GM23338 (cell line): ENCODE measurements at regions not wholly inside any gene's neighbourhood (a gene's known extent, or its start where the extent isn't known, plus 50 kb on each side); places are given as distances from the start of the nearest gene placed in this dataset.

Source experiments
- CREB1 ChIP-seq: fragments of 250-450 bp; sonication (Bioruptor Pico); IDR thresholded peaks from 2 replicates; pipeline ENCODE4 v1.5.0; 2020; ENCODE audit warnings: low read depth, mild to moderate bottlenecking, moderate library complexity
- CTCF ChIP-seq, 2 experiments: fragments of 200-600 bp in 1 of 2; sonication (generic) in 1 of 2; conservative IDR thresholded peaks; 2 replicates each; pipeline versions ENCODE4 v1.5.1 to v1.6.1; 2016 to 2017; ENCODE audit warnings: antibody characterized with exemption in 2 of 2, low read depth in 2 of 2, mild to moderate bottlenecking in 2 of 2, moderate library complexity in 1 of 2
- EZH2 ChIP-seq: fragments of 200-600 bp; sonication (generic); IDR thresholded peaks from one replicate; pipeline ENCODE4 v1.8.0; 2017; ENCODE audit warnings: antibody characterized with exemption, mild to moderate bottlenecking, low read depth; ENCODE audit not compliant: unreplicated experiment
- EZH2phosphoT487 ChIP-seq: fragments of 200-600 bp; sonication (generic); IDR thresholded peaks from one replicate; pipeline ENCODE4 v1.8.1; 2018; ENCODE audit warnings: antibody characterized with exemption; ENCODE audit not compliant: unreplicated experiment
- JUNB ChIP-seq: IDR thresholded peaks from one replicate; pipeline ENCODE4 v1.6.1; 2016; ENCODE audit warnings: antibody characterized with exemption; ENCODE audit not compliant: unreplicated experiment
- NANOG ChIP-seq: IDR thresholded peaks from 2 replicates; pipeline ENCODE4 v1.6.1; 2016; ENCODE audit warnings: antibody characterized with exemption, borderline replicate concordance
- POLR2AphosphoS5 ChIP-seq: IDR thresholded peaks from 2 replicates; pipeline ENCODE4 v1.6.1; 2016; ENCODE audit warnings: antibody characterized with exemption, low read depth
- REST ChIP-seq: IDR thresholded peaks from one replicate; pipeline ENCODE4 v1.6.1; 2018; ENCODE audit warnings: antibody characterized with exemption; ENCODE audit not compliant: unreplicated experiment
- STAT1 ChIP-seq: IDR thresholded peaks from one replicate; pipeline ENCODE4 v1.6.1; 2016; ENCODE audit warnings: antibody characterized with exemption; ENCODE audit not compliant: unreplicated experiment
- ZNF114 ChIP-seq: fragments of 250-450 bp; sonication (Bioruptor Pico); IDR thresholded peaks from 2 replicates; pipeline ENCODE4 v1.5.0; 2020; ENCODE audit warnings: mild to moderate bottlenecking, moderate library complexity
- ZNF331 ChIP-seq: fragments of 250-450 bp; sonication (Bioruptor Pico); IDR thresholded peaks from 2 replicates; pipeline ENCODE4 v1.5.0; 2020; ENCODE audit warnings: low read depth, mild to moderate bottlenecking, moderate library complexity
- ZNF462 ChIP-seq: fragments of 250-450 bp; sonication (Bioruptor Pico); IDR thresholded peaks from 2 replicates; pipeline ENCODE4 v1.5.0; 2020; ENCODE audit warnings: mild to moderate bottlenecking, moderate library complexity
- TF ChIP-seq, protein P1 (sequence below): IDR thresholded peaks from 2 replicates; pipeline ENCODE4 v1.6.1; 2016; ENCODE audit warnings: antibody characterized with exemption

GRCh38 chr2:23322567-23323197 lies 62.3 kb upstream of the KLHL29 start:
- TF ChIP-seq REST (no peak), CTCF (conservative IDR thresholded peaks at IDR 0.05; ENCODE audit: low read depth in 2 of 2) (no peak), POLR2AphosphoS5 (no peak), EZH2 (no peak), EZH2phosphoT487 (no peak), JUNB (no peak), NANOG (no peak), CREB1 (CRISPR knock-in tag) (no peak), ZNF114 (CRISPR knock-in tag) (no peak), STAT1 (no peak), ZNF331 (CRISPR knock-in tag) (no peak), ZNF462 (CRISPR knock-in tag) (no peak)
- TF ChIP-seq, protein P1, sequence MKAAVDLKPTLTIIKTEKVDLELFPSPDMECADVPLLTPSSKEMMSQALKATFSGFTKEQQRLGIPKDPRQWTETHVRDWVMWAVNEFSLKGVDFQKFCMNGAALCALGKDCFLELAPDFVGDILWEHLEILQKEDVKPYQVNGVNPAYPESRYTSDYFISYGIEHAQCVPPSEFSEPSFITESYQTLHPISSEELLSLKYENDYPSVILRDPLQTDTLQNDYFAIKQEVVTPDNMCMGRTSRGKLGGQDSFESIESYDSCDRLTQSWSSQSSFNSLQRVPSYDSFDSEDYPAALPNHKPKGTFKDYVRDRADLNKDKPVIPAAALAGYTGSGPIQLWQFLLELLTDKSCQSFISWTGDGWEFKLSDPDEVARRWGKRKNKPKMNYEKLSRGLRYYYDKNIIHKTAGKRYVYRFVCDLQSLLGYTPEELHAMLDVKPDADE: no peak
